ENCODE measurements at regions not wholly inside any gene's neighbourhood (a gene's known extent, or its start where the extent isn't known, plus 50 kb on each side); places are given as distances from the start of the nearest gene placed in this dataset.
A peak's percentile ranks its signal among the peaks of the same experiment; 100 is the strongest.

DNA sequence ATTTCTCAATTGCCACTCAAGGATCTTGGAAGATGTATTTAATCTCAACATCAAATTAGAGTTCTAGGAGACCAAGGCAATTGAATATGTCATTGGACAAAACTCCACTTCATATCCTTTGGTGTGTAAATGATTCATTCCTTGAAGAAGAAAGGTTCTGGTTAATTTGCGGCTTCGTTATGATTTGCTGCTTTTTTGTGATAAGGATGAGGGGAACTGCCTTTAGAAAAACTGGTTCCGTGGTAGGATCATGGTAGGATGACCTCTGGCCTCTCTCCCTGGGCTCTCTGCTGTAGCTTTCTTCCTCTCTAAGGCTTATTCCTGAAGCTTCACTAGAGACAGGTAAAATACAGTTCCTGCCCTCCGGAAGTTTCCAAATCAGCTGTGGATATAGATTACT, 51.5 kb upstream of the ERRFI1 start:
- Histone ChIP-seq H3K27me3 (no peaks in the 10 kb centered on the region), H3K9me3 (replicated peaks in 1 of 11) (no peaks in the 10 kb centered on the region), H3K4me2 (no peak overlapping the region), H3K27ac (no peak overlapping the region), H3K9ac (no peak overlapping the region), H3K36me3 (no peaks in the 10 kb centered on the region), H3K4me3 (no peak overlapping the region), H4K20me1 (no peaks in the 10 kb centered on the region), H3K4me1 (peaks cover 0 to 12% (median 0%) of the 10 kb centered on the region in 10 experiments; a peak in 3 of 20 replicates)
- TF ChIP-seq Cebpa-rat (IDR thresholded peaks at IDR 0.05) = no peak

DNA sequence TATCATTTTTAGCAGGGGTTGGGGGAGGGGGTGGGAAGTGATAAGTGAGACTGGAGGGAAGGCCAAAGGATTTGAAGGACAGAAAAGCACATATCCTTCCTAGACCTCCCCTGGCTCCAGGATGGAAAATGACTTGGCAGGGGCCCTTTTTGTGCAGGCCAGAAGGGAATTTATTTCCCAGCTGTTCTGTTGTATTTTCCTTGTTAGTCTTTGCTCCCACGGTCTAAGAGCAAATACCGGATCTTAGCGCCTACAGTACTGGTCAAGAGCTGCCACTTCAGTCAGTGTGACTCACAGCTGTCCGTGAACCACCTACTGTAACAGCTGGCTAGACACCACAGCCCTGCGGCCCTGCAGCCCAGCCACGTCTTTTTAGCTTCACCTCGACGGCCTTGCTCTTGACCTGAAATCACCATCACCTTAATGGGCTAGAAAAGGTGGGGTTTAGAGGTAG, 51.0 kb upstream of the ERRFI1 start:
- no peaks in the 10 kb centered on the region for H3K36me3 ChIP-seq
- H3K4me3 ChIP-seq = no peak overlapping the region
- peaks cover 0 to 12% (median 0%) of the 10 kb centered on the region in 10 experiments; a peak in 3 of 20 replicates for H3K4me1 ChIP-seq
- peak overlapping the region in 3 of 11 experiments; percentile 24 to 37 (median 29); a peak in 3 of 22 replicates for H3K4me2 ChIP-seq
- H3K27ac ChIP-seq = no peak overlapping the region
- H4K20me1 ChIP-seq = no peaks in the 10 kb centered on the region
- H3K27me3 ChIP-seq = no peaks in the 10 kb centered on the region
- no peaks in the 10 kb centered on the region for H3K9me3 ChIP-seq (replicated peaks in 1 of 11)
- H3K9ac ChIP-seq = no peak overlapping the region
- no peak for TF ChIP-seq Cebpa-rat (IDR thresholded peaks at IDR 0.05)

DNA sequence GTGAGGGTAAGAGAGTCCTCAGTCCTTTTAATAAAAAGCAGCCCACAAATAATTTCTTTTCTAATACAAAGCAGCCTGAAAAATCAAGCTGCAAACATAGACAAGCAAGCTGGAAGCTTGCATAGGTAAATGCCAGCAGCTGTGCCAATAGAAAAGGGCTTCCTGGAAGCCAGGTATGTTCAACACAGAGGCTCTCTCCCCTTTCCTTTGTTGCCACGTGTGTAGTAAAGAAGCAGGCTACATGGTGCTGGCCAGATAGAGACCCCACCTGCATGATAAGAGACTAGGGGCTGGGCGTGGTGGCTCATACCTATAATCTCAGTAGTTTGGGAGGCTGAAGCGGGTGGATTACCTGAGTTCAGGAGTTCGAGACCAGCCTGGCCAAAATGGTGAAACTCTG, 50.1 kb upstream of the ERRFI1 start:
- H3K4me1 ChIP-seq = peaks cover 0 to 12% (median 0%) of the 10 kb centered on the region in 10 experiments; a peak in 3 of 20 replicates
- H3K4me2 ChIP-seq = peak overlapping the region in 1 of 11 experiments; percentile 29; a peak in 1 of 22 replicates
- H4K20me1 ChIP-seq = no peaks in the 10 kb centered on the region
- H3K36me3 ChIP-seq = no peaks in the 10 kb centered on the region
- H3K9me3 ChIP-seq (replicated peaks in 1 of 11) = no peaks in the 10 kb centered on the region
- no peak overlapping the region for H3K4me3 ChIP-seq
- H3K27ac ChIP-seq = no peak overlapping the region
- no peak overlapping the region for H3K9ac ChIP-seq
- no peak for TF ChIP-seq Cebpa-rat (IDR thresholded peaks at IDR 0.05)
- H3K27me3 ChIP-seq = no peaks in the 10 kb centered on the region

Measured in BLaER1 treated with 17β-estradiol and CSF1 and Interleukin-3, amounts not matched to agents 10 nM and 100 nM (cell line).